ENCODE measurements at regions not wholly inside any gene's neighbourhood (a gene's known extent, or its start where the extent isn't known, plus 50 kb on each side); places are given as distances from the start of the nearest gene placed in this dataset.

DNA sequence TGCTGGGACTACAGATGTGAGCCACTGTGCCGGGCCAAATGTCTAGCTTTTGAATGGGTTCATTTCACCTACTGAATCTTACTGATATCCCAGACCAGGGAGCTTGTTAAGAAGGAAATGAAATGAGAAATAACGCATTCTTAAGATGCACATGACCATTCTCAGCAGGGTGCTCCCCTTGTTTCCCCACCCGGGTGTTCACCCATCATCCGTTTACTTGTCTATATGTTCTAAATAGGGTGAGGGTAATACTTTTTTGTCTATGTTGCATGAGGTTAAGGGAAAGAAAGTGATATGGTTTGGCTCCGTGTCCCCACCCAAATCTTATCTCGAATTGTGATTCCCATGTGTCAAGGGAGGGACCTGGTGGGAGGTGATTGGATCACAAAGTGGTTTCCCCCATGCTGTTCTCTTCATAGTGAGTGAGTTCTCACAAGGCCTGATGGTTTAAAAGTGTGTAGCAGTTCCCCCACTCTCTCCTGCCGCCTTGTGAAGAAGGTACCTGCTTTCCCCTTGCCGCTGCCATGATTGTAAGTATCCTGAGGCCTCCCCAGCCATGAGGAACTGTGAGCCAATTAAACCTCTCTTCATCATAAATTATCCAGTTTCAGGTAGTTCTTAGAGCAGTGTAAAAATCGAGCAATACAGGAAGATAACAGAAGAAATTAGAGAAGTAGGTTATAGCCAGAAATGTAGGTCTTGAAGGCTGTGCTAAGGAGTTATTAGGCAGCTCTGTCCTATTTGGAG lies 129.1 kb downstream of the DDX1 start:
- no peak for DNase-seq

DNA sequence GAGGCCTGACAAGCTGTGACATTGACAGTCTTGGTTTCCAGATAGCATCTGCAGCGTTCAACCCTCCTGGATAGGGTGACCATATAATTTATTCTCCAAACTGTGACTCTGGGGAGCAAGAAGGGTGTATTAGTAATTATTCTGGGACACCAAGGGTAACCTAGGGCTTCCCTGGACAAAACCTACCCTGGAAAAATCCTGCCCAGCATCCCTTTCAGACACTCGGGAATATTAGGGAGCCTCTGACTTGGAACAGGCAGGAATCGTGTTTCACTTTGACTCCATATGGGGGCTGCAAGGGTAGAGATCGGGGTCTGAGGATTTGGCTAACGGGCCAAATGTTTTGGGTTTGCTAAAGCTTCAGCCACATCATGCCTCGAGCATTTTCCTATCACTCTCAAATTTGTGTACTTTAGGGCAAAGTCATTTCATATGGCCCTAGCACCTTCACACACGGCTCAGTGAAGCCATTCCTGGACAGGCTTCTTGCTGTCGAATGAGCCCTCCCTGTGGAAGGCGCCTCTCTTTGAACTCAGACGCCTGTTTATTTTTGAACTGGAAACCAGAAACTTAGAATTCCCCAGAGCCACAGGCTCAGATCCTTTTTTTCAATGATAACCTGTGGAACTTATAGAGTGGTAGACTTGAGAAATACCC lies 129.9 kb downstream of the DDX1 start:
- no peak for DNase-seq

DNA sequence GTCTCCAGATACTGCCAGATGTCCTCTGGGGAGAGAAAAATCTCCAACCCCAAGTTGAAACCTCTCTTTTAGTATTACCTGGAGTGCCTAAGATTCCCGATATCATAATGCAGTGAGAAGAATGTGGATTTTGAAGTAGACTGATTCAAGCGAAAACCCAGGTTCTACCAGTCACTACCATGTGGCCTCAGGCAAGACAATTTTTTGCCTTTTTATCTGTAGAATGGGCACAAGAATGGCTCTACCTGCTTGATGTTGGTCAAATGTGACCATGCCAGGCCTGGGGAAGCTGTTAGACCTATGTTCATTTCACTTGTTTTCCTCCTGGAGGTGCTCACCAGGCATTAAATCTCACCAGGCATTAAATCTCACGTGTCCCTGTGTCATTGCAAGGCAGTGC lies 131.3 kb downstream of the DDX1 start:
- DNase-seq, result no peak

GRCh38 chr2:15724235-15724634 lies 132.6 kb downstream of the DDX1 start:
- DNase-seq, result no peak

GRCh38 chr2:15725101-15725781 lies 133.6 kb downstream of the DDX1 start:
- DNase-seq, result no peak

- no peak for DNase-seq
Measured at GRCh38 chr2:15725782-15726112, 134.1 kb downstream of the DDX1 start.

DNA sequence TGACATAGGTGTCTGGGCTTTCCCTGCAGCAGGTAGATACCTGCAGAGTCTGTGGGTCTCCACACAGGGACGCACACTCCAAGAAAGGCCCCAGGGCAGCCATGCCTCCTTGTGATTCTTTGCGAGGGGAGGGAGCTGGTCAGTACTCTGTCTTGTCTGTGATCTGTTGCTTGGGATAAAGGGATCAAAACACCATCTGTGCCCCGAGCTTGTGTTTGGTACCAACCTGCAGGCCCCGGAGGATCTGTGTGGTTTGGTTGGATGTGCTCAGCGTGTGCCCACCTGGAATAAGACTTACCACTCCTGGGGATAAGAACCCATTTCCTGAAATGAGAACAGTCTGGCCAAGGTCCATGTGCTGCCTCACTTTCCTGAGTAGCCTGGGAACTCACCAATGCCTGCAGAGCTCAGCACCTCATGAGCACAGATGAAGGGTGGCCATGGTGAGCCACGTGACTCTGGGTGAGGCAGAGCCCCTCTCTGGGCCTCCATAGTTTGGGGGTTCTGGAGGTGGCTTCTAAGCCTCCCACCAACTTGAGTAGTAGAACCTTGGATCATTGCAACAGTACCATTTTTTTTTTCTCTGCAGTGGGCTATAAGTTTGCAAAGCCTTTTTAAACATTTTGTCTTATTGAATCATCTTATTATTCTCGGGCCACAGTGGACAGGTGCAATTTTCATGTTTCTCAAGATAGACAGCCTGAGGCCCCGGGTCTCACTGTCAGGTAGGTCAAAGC lies 134.8 kb downstream of the DDX1 start:
- no peak for DNase-seq

- no peak for DNase-seq
Measured at GRCh38 chr2:15727396-15728244, 136.0 kb downstream of the DDX1 start.

DNA sequence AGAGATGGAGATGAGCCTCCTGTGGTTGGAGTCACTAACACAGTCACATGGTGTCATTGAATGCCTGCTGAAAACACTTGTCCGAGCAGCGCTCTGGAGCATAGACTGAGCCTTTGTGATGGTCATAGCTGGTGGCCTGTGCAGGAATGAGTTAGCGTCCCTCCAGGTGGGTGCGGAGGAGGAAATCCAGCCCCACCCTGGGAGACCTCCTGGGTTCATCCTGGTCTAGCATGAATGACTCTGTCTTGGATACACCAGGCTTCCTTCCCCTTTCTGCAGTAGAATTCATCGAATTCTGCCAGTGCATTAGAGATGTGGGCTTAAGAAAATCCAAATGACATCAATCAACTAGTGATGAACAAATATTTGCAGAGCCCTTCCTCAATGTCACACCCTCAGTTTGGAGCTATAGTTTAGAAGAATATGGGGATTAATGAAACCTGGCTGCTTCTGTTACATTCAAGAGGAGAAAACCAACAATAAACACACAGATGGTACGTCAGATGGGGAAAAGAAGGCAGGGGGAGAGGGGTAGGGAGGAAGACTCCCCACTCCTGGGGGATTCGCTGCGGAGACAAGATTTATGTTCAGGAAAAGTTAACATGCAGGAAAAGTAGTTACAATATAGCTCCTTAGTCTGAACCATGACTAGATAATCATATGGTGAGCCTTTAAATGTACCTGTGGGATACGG lies 136.7 kb downstream of the DDX1 start:
- no peak for DNase-seq

- DNase-seq, result no peak
Measured at GRCh38 chr2:15729001-15729400, 137.3 kb downstream of the DDX1 start.

DNA sequence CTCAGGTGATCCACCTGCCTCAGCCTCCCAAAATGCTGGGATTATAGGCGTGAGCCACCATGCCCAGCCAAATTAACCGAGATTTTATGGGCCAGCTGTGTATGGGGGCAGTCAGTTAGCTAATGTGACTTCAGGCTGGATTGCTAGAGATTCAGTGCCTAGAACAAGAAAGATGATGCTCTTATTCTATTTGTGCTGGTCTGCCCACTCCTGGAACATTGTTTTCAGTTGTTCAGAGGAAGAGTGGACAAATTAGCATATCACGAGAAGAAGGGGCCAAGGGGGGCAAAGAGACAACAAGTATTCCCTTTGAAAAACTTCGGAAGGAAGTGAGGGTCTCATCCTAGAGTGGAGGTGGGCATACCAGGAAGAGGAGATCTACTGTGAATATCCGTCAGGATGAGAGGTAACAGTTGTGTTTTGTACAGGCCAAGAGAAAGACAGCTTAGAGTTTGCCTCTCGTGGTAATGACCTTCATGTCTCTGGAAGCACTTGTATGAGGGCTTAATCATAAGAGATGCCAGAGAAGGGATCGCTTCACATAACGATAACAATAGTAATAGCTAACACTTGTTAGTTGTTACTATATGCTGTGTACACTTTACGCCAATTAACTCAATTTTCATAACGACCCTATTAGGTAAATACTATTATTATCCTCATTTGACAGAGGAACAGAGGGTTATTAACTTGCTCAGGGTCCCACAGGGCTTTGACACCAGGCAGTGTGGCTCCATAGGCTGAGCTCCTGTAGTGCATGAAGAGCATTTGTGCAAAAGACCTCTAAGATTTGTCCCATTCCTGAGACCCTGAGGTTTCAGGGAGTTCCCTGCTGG lies 138.3 kb downstream of the DDX1 start:
- DNase-seq, result peak; percentile 100

- no peak for DNase-seq
Measured at GRCh38 chr2:15730545-15731212, 139.0 kb downstream of the DDX1 start.

- DNase-seq, result no peak
Measured at GRCh38 chr2:15731213-15731888, 139.7 kb downstream of the DDX1 start.

DNA sequence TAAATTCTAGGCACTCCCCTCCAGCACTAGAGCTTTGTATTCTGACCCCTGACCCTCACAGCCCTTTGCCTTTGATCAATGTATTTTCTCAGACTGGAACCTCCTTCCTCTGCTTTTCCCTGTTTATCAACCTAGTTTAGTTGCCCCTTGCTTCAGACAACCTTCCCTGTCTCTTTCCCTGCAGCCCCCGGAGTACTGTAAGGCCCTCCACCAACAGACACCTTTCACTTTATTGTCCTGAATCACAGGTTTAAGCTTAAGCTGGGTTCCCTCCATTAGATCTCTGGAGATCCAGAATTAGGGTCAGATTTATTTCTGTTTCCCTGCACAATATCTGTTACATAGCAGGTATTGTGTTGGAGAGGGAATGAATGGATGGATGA lies 140.2 kb downstream of the DDX1 start:
- DNase-seq, result no peak

- DNase-seq, result no peak
Measured at GRCh38 chr2:15732341-15733077, 140.8 kb downstream of the DDX1 start.

DNA sequence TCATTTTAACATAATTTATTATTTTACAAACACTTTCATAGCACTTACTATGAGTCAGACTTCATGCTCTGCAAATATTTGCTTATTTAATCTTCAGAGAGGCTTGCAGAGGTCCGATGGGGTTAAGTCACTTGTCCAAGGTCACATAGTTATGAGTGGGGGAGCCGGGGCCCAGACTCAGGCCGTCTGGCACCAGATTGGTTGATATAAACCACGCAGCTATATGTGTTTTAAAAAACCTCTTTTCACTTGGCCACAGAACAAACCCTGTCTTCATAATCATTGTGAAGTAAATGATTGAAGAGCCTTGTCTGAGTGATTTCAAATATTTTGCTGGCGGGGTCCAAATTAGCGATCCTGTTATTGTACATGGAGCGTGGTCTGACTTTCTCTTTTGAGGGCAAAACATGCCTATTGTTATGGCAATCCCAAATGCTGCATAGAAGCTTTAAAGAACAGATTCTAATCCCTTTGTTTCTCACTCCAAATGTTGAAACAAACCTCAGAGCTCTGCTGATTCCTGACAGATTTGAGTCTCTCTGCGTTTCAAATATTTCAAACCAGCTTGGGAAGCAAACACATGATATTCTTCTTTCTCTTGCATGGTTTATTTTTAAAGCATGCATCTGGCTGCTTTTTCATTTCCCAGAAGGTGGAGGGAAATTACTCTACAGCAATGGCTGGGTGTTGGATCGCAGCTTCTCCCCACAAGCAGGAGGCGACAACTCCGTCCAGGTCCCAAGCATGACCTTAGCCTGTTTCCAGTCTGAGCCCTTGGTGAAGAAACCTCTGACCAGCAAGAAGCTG lies 142.4 kb downstream of the DDX1 start:
- DNase-seq, result no peak

DNA sequence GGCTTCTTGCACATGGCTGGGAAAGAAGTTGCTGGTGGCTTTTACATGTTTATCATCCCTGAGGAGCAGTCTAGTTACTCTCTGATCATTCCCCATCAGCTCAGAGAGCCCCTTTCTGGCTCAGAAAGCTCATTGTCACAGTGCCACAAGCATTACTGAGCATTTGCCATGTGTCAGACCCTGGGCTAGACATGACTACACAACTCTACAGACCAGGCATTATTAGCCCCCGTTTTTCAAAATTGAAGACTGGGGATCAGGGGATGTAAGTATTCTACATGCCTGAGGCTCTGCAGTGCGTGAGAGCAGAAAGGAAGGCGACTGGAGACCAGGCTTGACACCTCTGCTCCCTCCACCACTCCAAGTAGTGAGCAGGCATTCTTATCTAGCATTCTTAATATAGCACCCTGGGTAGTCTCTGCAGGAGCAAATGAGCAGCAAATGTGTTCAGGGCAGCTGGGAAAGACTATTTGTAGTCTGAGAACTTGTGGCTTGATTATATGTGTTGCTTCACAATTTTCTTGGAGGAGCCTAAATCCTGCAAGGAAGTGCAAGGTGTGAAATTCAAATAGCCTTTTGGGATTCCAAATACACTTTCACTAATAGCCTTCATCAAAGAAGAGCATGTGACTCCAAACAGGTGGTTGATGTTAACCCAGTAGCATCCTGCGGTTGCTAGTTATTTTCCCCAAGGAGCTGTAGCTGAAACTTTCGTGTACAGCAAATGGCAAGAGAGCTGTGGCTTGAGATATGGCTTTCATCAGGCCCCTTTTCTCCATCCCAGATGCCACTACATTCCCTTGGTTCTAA lies 143.2 kb downstream of the DDX1 start:
- DNase-seq, result no peak
